UCSD-AML1 (cell line): ENCODE measurements at regions not wholly inside any gene's neighbourhood (a gene's known extent, or its start where the extent isn't known, plus 50 kb on each side); places are given as distances from the start of the nearest gene placed in this dataset.
"Not testable (repeated sequence)": the region's sequence is repeated elsewhere in the genome, so short reads cannot be mapped to it uniquely, and the experiment has no call there.

Experiments
- DNase-seq: peaks from one replicate; lab custom pipeline; 2025; ENCODE audit not compliant: unreplicated experiment; lab: John Stamatoyannopoulos, UW

DNA sequence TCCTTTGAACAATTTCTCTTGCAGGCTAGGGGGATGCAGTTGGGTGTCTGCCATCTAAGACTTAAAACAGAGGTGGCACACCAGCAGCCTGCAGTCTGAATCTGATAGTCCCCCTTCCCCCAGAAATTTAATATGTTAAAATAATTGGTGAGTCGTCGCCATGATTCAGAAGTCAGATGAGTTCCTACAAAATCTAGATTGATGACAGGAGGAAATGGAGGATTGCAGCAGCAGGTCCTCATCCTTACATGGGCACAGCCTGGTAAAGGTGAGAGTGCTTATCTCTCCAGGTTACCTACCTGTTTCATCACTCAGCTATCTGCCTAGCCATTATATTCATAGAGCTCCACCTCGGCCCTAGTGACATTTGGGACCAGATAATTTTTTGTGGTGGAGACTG lies 112.3 kb downstream of the PCSK1 start:
- DNase-seq, result no peak

DNA sequence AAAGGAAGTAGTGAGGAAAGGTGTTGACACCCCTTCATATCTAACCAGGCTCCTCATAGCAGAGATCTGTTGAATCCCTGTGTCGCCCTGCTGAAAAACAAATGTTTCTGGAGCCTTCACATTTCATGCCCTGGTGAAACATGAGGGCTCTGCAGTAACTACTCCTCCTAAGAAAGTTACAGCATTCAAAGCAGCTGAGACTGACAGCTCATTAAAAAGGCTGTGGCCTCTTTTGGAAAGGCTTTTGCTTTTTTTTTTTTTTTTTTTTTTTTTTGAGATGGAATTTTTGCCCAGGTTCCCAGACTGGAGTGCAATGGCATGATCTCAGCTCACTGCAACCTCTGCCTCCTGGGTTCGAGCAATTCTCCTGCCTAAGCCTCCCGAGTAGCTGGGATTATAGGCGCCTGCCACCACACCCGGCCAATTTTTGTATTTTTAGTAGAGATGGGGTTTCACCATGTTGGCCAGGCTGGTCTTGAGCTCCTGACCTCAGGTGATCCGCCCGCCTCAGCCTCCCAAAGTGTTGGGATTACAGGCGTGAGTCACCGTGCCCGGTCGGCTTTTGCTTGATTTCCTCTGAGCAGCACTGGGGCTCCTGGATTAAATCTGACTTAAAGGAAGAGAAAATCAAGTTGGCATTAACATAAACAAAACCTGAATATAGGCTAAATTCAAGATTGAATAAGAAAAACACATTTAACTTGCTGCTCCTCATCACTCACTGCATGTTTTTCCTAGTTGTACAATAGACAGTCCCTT lies 112.9 kb downstream of the PCSK1 start:
- DNase-seq, result not testable (repeated sequence)

DNA sequence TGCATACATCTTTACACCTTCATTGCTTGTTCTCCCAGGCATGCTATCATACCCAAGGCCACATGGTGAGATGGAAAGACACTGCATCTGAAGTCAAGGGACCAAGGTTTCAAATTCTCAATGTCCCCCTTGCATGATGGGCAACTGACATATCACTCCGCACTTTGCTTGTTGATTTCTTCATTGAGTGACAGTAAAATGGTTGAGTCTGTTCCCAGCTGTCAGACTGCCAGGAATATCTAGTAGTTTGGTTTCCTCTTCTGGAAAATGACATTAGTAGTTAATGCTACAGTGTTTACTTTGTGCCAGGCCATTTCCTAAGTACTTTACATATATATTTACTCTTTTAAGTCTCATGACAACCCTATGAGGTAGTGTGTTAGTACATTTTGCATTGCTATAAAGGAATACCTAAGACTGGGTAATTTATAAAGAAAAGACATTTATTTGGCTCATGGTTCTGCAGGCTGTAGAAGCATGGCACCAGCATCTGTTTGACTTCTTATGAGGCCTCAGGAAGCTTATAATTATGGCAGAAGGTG lies 114.4 kb downstream of the PCSK1 start:
- DNase-seq, result no peak

DNA sequence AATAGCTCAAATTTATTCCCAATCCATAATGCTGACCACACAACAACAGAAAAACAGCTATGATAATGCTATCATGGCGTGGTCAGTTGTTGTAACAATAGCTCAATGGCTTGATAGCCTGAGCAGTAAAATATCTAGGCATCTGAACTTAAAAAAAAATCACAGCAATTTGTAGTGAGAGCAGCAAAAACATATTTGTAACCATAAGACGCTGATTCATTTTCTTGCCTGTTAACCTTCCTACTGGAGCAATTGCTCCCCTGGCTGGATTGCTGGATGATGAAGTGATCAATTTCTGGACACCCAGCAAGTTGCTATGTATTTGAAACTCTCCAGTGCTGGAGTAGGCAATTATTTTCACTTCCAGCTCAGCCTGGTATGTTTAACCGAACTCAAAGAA lies 115.1 kb downstream of the PCSK1 start:
- no peak for DNase-seq

DNA sequence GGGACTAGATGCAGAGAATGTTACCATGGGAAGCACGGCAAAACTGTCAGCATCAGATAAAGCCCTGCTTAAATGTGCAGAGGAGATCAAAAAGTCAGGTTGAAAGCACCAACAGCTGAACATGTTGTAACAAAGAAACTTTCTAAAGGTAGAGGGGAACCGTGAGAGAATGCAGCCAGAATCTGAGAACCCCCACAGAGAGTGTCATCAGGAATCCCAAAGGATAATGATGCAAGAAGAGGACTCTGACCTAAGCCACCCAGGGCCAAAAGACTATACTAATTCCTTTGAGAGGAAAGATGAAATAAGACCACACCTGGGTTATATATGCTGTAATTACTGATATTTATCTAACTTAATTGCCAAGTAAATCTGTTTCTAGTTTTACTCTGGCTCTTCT lies 116.6 kb downstream of the PCSK1 start:
- DNase-seq, result no peak

DNA sequence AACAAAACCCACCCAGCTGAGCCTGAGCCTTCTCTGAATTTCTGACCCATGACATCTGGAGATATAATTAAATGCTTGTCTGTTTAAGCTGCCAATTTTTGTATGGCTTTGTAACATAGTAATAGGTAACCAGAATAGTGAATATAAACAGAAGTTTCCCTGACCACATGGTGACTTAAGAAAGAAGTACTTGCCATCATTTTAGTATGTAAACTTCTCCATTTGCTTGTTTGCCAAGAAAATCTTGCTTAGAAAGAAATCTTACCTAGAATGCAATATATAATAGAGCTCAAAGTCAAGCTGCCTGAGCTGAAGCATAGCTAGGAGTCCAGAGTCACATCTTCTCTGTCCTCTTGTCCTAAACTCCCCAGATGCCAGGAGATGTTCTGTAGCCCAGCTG lies 117.0 kb downstream of the PCSK1 start:
- DNase-seq, result no peak

DNA sequence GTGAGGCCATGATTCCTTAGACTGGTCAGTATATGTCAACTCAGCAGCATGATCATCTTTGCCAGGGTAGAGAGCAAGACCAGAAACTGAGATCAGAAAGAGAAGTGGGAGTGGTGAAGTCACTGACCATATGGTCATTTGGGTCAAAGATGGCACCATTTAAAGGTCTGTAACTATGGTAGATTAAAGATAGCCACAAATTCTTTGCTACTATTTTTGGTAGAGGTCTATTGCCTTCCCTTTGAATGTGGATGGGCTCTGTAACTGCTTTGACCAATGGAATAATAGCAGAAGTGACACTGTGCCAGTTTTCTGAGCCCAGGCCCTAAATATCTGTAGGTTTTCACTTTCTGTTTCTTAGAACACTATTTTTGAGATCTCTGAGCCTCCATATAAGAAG lies 117.6 kb downstream of the PCSK1 start:
- DNase-seq, result no peak

DNA sequence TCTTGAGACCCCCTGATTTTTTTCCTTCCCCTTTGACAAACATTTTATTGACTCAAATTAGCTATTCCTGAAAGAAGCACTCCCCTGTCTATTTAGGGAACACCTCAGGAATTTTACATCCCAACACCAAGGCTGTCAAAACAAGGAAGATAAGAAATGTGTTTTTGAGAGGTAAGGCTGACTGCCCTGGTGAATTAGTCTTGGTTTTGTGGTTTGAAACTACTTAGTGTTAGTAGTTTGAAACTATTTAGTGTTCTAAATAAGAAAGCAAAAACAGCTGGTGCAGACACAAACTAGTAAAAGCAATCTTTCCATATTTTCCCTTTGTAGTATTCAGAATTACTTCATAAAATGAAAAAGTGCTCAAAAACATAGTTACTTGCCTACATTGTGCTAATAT lies 120.7 kb downstream of the PCSK1 start:
- no peak for DNase-seq

DNA sequence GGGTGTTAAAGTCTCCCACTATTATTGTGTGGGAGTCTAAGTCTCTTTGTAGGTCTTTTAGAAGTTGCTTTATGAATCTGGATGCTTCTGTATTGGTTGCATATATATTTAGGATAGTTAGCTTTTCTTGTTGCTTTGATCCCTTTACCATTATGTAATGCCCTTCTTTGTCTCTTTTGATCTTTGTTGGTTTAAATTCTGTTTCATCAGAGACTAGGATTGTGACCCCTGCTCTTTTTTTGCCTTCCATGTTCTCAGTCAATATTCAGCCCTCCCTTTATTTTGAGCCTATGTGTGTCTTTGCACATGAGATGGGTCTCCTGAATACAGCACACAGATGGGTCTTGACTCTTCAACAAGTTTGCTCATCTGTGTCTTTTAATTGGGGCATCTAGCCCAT lies 126.0 kb downstream of the PCSK1 start:
- not testable (repeated sequence) for DNase-seq

DNA sequence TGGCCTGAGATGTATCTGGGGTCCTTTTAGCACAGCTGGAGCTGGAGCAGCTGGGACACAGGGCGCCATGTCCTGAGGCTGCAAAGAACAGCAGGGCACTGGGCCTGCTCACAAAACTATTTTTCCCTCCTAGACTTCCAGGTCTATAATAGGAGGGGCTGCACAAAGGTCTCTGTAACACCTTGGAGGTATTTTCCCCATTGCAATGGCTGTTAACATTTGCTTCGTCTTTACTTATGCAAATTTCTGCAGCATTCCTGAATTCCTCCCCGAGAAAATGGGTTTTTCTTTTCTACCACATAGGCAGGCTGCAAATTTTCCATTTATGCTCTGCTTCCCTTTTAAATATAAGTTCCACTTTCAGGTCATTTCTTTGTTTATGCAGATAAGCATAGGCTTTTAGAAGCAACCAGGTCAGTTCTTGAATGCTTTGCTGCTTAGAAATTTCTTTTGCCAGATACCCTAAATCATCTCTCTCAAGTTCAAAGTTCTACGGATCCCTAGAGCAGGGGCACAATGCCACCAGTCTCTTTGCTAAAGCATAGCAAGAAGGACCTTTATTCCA lies 130.8 kb downstream of the PCSK1 start:
- no peak for DNase-seq

DNA sequence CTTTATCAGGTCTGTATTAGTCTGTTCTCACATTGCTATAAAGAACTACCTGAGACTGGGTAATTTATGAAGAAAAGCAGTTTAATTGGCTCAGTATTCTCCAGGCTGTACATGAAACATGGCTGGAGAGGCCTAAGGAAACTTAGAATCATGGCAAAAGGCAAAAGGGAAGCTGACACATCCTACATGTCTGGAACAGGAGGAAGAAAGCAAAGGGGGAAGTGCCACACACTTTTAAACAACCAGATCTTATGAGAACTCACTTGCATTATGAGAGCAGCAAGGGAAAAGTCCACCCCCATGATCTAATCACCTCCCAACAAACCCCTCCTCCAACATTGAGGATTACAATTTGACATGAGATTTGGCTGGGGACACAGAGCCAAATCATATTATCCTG lies 132.1 kb downstream of the PCSK1 start:
- no peak for DNase-seq

DNA sequence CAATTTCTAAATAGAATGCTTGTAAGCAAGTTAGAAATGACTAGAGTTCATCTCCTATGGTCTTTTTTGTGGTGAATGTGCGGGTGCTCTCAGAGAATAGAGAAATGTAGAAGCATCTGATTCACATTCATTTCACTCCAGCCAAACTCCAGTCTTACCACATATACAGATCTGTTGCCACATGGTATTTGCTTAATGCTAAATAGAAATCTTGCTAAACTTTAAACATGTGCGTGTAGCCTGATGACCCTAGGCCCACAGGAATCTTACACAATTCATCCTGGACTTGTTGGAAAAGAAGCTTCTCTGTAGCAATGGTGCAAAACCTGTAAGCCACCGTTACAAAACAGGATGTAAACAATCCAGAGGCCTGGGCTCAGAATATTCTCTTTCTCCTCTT lies 135.2 kb downstream of the PCSK1 start:
- DNase-seq, result no peak

DNA sequence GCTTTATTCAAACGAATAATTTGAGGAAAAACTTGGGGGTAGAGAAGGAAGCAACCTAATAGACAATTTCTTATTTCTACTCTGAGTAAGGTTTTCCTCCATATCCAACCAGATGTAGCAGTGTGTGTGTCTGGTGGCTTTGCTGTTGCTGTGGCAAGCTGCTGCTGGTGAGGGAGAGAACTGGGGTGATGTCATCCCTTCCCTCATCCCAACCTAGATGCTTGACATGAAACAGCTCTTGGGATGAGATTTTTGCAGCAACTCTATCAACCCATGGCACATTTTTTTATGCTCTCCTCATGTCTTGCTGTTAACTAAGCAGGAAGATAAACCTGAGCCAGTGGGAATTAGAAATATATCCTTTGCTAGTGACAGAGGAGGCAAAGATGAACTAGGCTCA lies 135.8 kb downstream of the PCSK1 start:
- no peak for DNase-seq

DNA sequence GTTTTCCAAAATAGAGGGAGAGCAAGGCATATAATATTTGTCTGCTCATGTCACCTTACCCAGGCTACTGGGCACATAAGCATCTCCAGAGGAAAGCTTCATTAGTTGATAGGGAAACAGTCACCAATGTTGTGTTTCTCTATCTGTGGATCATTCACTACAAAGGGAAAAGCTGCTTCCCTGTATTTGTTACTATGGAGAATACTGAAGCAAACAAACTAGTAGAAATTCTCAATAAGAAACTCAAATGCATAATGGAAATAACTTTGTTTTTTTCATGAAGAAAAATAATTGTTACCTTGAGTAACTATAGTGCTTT lies 138.2 kb downstream of the PCSK1 start:
- DNase-seq, result no peak

DNA sequence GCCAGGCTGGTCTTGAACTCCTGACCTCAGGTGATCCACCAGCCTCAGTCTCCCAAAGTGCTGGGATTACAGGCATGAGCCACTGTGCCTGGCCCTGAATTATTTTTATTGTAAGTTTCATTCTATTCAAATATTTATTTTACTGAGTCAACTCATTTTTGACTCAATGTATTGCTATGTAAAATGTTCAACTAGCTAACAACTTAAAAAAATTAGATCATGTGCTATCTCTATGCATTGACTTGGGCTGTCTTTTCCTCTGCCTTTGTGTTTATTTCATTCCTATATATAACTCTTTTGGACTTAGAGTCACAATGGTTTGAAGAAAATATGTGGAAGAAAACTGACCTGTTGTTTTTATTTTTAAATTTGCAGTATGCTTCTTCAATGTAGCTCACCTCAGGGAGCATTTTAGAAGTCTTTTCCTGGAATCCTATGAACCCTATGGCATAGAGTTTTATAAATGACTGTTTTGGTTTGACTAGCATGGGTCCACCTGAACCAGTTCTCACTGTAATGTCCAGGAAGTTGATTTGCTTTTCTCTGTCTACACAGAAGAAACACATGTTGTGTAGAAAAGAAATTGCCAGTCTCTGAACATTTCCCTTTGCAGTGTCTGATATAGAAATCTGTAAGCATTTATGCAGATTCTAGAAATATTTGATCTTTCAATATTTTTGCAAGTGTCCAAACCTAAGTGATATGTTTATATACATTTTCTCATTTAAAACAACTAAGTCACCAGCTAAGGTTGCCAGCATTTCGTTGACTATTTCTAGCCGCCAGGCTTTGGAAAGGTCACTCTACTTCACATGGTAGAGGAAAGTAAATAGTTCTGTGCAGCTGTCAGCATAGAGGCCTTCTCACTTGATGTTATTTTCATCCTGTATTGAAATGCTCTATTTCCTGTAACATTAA lies 138.8 kb downstream of the PCSK1 start:
- no peak for DNase-seq

DNA sequence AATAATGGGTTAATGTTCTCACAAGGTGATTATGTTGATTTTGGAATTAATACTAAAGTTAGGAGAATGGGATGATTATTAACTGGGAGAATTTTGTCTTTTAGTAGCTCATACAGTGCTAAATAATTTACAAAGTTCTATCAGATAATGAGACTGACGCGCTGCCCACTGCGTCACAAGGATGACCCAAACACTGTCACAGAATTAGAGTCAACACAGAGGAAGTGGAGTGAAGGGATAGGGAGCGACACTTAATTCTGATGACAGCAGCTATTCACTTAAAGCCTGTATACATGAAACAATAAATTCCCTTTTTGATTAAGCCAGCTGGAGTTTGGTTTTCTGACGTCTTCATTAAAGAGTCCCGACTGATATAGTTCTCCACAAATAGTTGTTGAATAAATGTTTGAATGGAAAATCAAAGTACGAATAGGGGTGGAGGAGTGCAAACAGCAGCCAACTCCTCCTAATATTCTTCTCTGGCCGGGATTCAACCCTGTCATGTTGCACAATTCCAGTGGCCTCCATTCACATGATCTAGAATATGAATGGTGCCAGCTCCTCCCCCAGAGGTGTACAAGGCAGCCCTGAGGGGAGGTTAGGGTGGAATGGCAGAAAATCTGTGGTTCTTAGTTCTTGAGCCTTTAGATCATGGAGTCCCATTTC lies 140.3 kb downstream of the PCSK1 start:
- DNase-seq, result no peak

DNA sequence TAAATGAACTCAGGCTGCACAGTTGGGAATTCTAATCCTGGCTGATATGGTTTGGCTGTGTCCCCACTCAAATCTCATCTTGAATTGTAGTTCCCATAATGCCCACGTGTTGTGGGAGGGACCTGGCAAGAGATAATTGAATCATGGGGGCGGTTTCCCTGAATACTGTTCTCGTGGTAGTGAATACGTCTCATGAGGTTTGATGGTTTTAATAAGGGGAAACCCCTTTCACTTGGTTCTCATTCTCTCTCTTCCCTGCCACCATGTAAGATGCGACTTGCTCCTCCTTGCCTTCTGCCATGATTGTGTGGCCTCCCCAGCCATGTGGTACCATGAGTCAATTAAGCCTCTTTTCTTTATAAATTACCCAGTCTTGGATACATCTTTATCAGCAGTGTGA lies 143.8 kb downstream of the PCSK1 start:
- DNase-seq, result not testable (repeated sequence)

DNA sequence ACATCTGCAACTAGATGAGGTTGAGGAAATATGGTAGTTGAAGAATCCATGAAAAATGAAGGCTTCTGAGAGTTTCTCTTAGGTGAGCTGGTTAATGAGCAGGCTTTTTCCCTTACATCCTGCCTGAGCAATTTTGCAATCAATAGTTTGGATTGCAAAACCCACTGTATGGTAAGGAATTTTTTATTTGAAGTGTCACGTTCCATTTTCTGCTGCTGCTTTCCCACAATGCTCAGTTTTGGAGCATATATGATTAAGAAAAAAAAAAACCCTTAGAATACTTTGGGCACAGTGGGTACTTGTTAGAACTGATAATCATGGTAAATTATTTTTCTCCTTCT lies 144.2 kb downstream of the PCSK1 start:
- no peak for DNase-seq

DNA sequence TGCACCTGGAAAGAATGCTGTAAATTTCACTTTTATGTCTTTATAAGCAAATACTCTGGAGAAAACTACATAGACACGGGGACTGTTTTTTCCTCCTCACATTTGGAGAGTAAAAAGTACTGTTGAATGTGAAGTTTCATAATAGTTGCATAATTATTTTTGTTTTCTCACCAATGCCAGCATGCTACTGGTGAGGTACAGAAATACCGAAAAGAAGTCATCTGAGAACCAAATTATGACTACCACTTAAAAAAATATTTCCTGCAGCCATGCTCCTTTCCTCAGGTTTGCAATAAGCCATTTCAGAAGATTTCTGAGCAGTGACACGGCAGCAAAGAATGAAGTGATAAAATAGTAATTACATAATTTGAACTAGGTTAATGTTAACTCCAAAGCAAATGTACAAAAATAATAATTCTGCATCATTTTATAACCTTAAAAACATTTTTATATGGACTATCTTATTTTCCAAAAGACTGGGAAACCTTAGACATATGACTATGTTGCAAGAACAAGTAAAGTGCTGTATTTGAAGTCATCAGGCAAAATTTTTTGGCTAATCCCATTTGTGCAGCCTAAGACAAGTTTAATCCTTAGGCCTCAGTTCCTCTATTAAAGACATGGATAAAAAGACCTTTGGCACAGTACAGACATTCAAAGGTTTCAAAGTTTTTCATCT lies 144.7 kb downstream of the PCSK1 start:
- DNase-seq, result no peak

DNA sequence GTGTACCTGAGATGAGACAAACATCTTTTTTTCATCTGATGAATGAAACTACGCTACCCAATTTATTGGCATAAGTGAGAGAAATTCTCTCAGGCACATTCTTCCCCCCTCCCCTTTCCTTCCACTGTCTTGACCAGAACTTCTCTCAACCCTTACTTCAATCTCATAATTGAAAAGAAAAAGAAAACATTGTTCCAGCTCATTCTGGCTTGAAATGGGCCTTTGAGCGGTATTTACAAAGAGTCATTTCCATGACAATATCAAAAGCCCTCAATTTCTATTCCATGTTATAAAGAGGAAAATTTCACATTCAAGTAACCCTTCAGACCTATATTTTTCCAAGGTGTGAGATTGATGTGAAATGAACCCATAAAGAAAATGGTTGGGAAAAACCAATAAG lies 145.9 kb downstream of the PCSK1 start:
- no peak for DNase-seq

DNA sequence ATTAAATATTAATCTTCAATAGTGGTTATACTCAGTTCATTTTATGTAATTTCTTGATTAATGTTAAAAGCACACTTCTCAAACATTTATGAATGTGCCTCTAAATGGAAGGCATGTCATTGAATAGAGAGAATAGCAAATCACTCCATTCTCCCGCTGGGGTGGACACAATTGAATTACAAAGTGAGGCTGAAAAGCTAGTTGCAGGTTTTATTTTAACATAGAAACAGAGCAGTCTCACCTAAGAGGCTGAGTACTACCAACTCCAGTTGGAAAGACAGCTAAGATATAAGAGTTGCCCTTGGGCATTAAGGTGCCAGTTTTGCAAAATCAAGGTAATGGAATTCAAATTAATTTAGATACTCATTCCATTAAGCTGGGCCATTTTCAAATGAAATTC lies 147.2 kb downstream of the PCSK1 start:
- no peak for DNase-seq
